HEK293 (cell line): ENCODE measurements at regions not wholly inside any gene's neighbourhood (a gene's known extent, or its start where the extent isn't known, plus 50 kb on each side); places are given as distances from the start of the nearest gene placed in this dataset.

Source experiments
- CTCF ChIA-PET: fragments of 350-600 bp; formaldehyde crosslinking; extraction: SDS; loops from one replicate; lab custom pipeline; 2021; ENCODE audit warnings: antibody characterized with exemption; lab: Yijun Ruan, JAX
- POLR2A ChIA-PET: fragments of 300-600 bp; formaldehyde crosslinking; extraction: SDS; loops from one replicate; lab custom pipeline; 2020; ENCODE audit warnings: antibody characterized with exemption, inconsistent platforms; lab: Yijun Ruan, JAX
- H3K27ac ChIP-seq: fragments of 200-500 bp; sonication (Bioruptor generic); 2 replicates; pipeline ENCODE4 v1.5.1; 2014; ENCODE audit warnings: low read depth, low read length, control low read depth, inconsistent platforms; ENCODE audit errors: extremely low read depth
- H3K36me3 ChIP-seq, 2 experiments: fragments of 200-500 bp in 1 of 2; sonication (Bioruptor generic) in 1 of 2; 1 replicate in 1 of 2; 2 replicates in 1 of 2; pipeline ENCODE4 v1.5.1; 2014 to 2017; ENCODE audit warnings: inconsistent platforms in 2 of 2, low read length in 2 of 2; ENCODE audit not compliant: control insufficient read depth in 2 of 2, insufficient read depth in 1 of 2
- H3K4me1 ChIP-seq: fragments of 200-500 bp; sonication (Bioruptor generic); 2 replicates; pipeline ENCODE4 v1.5.1; 2014; ENCODE audit warnings: mild to moderate bottlenecking, low read length, inconsistent platforms; ENCODE audit not compliant: control insufficient read depth, insufficient read depth
- H3K4me3 ChIP-seq: 2 replicates; pipeline ENCODE4 v1.5.1; 2011; ENCODE audit warnings: low read depth, mild to moderate bottlenecking, control low read depth, low read length, moderate library complexity
- H3K9me3 ChIP-seq: fragments of 200-500 bp; sonication (Bioruptor generic); 2 replicates; pipeline ENCODE4 v1.5.1; 2014; ENCODE audit warnings: low read depth, low read length, inconsistent platforms; ENCODE audit not compliant: control insufficient read depth, insufficient read depth
- HOXC10 ChIP-seq: sonication (generic); formaldehyde crosslinking; IDR thresholded peaks from 2 replicates; pipeline ENCODE4 v1.8.1; 2023; ENCODE audit warnings: mild to moderate bottlenecking, missing genetic modification reagents
- IKZF3 ChIP-seq: fragments of 450-650 bp; IDR thresholded peaks from 2 replicates; pipeline ENCODE4 v1.5.0; 2018; ENCODE audit warnings: missing biosample characterization, mild to moderate bottlenecking, missing genetic modification characterization, moderate library complexity
- KLF1 ChIP-seq: fragments of 450-650 bp; formaldehyde crosslinking; IDR thresholded peaks from 2 replicates; pipeline ENCODE4 v1.5.1; 2016; ENCODE audit warnings: missing biosample characterization, missing genetic modification characterization
- RBAK ChIP-seq: fragments of 450-650 bp; formaldehyde crosslinking; IDR thresholded peaks from 2 replicates; pipeline ENCODE4 v1.5.1; 2016; ENCODE audit warnings: missing biosample characterization, missing genetic modification characterization
- SP2 ChIP-seq: fragments of 450-650 bp; formaldehyde crosslinking; IDR thresholded peaks from 2 replicates; pipeline ENCODE4 v1.5.1; 2016; ENCODE audit warnings: missing biosample characterization, missing genetic modification characterization
- ZBTB1 ChIP-seq: fragments of 450-650 bp; formaldehyde crosslinking; IDR thresholded peaks from 2 replicates; pipeline ENCODE4 v1.5.1; 2016; ENCODE audit warnings: missing biosample characterization, missing genetic modification characterization
- ZBTB10 ChIP-seq: fragments of 450-650 bp; formaldehyde crosslinking; IDR thresholded peaks from 2 replicates; pipeline ENCODE4 v1.5.1; 2016; ENCODE audit warnings: missing biosample characterization, missing genetic modification characterization
- ZBTB17 ChIP-seq: fragments of 450-650 bp; formaldehyde crosslinking; IDR thresholded peaks from 2 replicates; pipeline ENCODE4 v1.5.1; 2016; ENCODE audit warnings: missing biosample characterization, missing genetic modification characterization
- ZNF19 ChIP-seq: fragments of 450-650 bp; formaldehyde crosslinking; IDR thresholded peaks from 2 replicates; pipeline ENCODE4; 2016; ENCODE audit warnings: missing biosample characterization, missing genetic modification characterization, low read depth
- ZNF239 ChIP-seq: fragments of 450-650 bp; formaldehyde crosslinking; IDR thresholded peaks from 2 replicates; pipeline ENCODE4 v1.5.1; 2016; ENCODE audit warnings: missing biosample characterization, missing genetic modification characterization
- ZNF266 ChIP-seq: fragments of 450-650 bp; formaldehyde crosslinking; IDR thresholded peaks from 2 replicates; pipeline ENCODE4 v1.5.1; 2016; ENCODE audit warnings: missing biosample characterization, missing genetic modification characterization, low read depth
- ZNF311 ChIP-seq: fragments of 450-650 bp; formaldehyde crosslinking; IDR thresholded peaks from 2 replicates; pipeline ENCODE4 v1.5.1; 2017; ENCODE audit warnings: missing biosample characterization, missing genetic modification characterization, borderline replicate concordance
- ZNF335 ChIP-seq: fragments of 450-650 bp; formaldehyde crosslinking; conservative IDR thresholded peaks from 2 replicates; pipeline ENCODE4 v1.5.1; 2016; ENCODE audit warnings: missing biosample characterization, missing genetic modification characterization
- ZNF501 ChIP-seq: fragments of 450-650 bp; formaldehyde crosslinking; IDR thresholded peaks from 2 replicates; pipeline ENCODE4 v1.5.1; 2016; ENCODE audit warnings: missing biosample characterization, missing genetic modification characterization
- ZNF530 ChIP-seq: fragments of 450-650 bp; formaldehyde crosslinking; IDR thresholded peaks from 2 replicates; pipeline ENCODE4 v1.5.1; 2016; ENCODE audit warnings: low read depth, missing biosample characterization, missing genetic modification characterization
- ZNF560 ChIP-seq: fragments of 450-650 bp; formaldehyde crosslinking; IDR thresholded peaks from 2 replicates; pipeline ENCODE4 v1.5.1; 2017; ENCODE audit warnings: missing biosample characterization, missing genetic modification characterization, borderline replicate concordance
- ZNF571 ChIP-seq: fragments of 450-650 bp; formaldehyde crosslinking; IDR thresholded peaks from 2 replicates; pipeline ENCODE4 v1.5.0; 2017; ENCODE audit warnings: missing biosample characterization, missing genetic modification characterization
- ZNF585B ChIP-seq: fragments of 450-650 bp; formaldehyde crosslinking; IDR thresholded peaks from 2 replicates; pipeline ENCODE4 v1.5.1; 2016; ENCODE audit warnings: missing biosample characterization, missing genetic modification characterization
- ZNF600 ChIP-seq: fragments of 450-650 bp; formaldehyde crosslinking; IDR thresholded peaks from 2 replicates; pipeline ENCODE4 v1.5.1; 2016; ENCODE audit warnings: missing biosample characterization, missing genetic modification characterization
- ZNF837 ChIP-seq: fragments of 450-650 bp; formaldehyde crosslinking; IDR thresholded peaks from 2 replicates; pipeline ENCODE4 v1.5.1; 2016; ENCODE audit warnings: missing biosample characterization, missing genetic modification characterization
- TF ChIP-seq, protein P1 (sequence below): fragments of 450-650 bp; formaldehyde crosslinking; IDR thresholded peaks from 2 replicates; pipeline ENCODE4 v1.5.1; 2016; ENCODE audit warnings: missing biosample characterization, missing genetic modification characterization, low read depth
- TF ChIP-seq, protein P2 (sequence below): fragments of 450-650 bp; formaldehyde crosslinking; IDR thresholded peaks from 2 replicates; pipeline ENCODE4 v1.5.1; 2016; ENCODE audit warnings: missing biosample characterization, missing genetic modification characterization
- TF ChIP-seq, protein P3 (sequence below): fragments of 450-650 bp; IDR thresholded peaks from 2 replicates; pipeline ENCODE4 v1.5.1; 2018; ENCODE audit warnings: missing biosample characterization, missing genetic modification characterization
- TF ChIP-seq, protein P4 (sequence below): fragments of 450-650 bp; formaldehyde crosslinking; IDR thresholded peaks from 2 replicates; pipeline ENCODE4 v1.5.1; 2016; ENCODE audit warnings: missing biosample characterization, missing genetic modification characterization, low read depth
- TF ChIP-seq, protein P5 (sequence below): fragments of 450-650 bp; formaldehyde crosslinking; IDR thresholded peaks from 2 replicates; pipeline ENCODE4 v1.5.1; 2016; ENCODE audit warnings: missing biosample characterization, missing genetic modification characterization

DNA sequence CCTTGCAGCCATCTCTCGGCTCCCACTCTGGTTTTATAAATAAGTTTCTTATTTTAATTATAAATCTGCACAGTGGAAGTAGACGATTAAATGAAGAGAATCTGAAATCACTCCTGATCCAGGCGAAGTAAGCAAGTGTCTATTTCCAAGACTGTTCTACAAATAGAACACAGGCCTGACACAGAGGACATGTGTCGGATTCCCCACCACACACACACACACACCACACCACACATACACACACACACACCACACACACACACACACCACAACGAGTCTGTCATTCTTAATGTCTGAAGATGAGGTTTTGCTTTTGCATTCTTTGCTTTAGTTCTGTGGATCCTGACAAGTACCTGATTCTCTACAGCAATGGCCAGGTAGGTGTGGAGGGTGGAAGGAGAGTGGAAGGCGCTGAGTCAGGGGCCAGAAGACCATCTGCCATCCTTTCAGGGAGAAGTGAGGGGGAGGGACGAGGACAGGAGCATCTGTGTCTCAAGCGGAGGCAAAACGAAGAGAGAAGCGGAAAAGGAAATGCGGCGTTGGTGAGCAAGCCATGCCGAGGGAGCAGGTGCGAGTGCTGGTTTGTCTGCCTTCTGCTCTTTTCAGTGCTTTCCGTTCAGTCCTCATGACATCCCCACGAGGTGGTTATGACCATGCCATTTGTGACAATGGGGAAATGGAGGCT lies 110.2 kb downstream of the TEX26 start (continued):
- TF ChIP-seq, protein P1, sequence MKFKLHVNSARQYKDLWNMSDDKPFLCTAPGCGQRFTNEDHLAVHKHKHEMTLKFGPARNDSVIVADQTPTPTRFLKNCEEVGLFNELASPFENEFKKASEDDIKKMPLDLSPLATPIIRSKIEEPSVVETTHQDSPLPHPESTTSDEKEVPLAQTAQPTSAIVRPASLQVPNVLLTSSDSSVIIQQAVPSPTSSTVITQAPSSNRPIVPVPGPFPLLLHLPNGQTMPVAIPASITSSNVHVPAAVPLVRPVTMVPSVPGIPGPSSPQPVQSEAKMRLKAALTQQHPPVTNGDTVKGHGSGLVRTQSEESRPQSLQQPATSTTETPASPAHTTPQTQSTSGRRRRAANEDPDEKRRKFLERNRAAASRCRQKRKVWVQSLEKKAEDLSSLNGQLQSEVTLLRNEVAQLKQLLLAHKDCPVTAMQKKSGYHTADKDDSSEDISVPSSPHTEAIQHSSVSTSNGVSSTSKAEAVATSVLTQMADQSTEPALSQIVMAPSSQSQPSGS (tag by site-specific recombination): no peak
- TF ChIP-seq IKZF3 (tag by site-specific recombination) (no peak), ZBTB17 (tag by site-specific recombination) (no peak), ZNF571 (no peak), ZNF239 (tag by site-specific recombination) (no peak), ZNF266 (tag by site-specific recombination) (no peak)

- Histone ChIP-seq H3K27ac (no peak overlapping the region), H3K36me3 (no peaks in the 10 kb centered on the region), H3K4me1 (peaks cover 6% of the 10 kb centered on the region), H3K9me3 (no peaks in the 10 kb centered on the region), H3K4me3 (no peak overlapping the region)
- ChIA-PET POLR2A (no interaction called here), CTCF (interaction anchor here (0.6 to 0.7 kb wide), 2 partner anchors 175 to 575 kb away, joined by 3 read pairs; no protein-coding TSS in a partner anchor)
- TF ChIP-seq, protein P2, sequence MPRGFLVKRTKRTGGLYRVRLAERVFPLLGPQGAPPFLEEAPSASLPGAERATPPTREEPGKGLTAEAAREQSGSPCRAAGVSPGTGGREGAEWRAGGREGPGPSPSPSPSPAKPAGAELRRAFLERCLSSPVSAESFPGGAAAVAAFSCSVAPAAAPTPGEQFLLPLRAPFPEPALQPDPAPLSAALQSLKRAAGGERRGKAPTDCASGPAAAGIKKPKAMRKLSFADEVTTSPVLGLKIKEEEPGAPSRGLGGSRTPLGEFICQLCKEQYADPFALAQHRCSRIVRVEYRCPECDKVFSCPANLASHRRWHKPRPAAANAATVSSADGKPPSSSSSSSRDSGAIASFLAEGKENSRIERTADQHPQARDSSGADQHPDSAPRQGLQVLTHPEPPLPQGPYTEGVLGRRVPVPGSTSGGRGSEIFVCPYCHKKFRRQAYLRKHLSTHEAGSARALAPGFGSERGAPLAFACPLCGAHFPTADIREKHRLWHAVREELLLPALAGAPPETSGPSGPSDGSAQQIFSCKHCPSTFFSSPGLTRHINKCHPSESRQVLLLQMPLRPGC (tag by site-specific recombination): no peak
- no peak for TF ChIP-seq ZNF530 (tag by site-specific recombination)
- no peak for TF ChIP-seq ZNF19
- no peak for TF ChIP-seq ZNF837 (tag by site-specific recombination)
- TF ChIP-seq HOXC10 (CRISPR knock-in tag): no peak
- TF ChIP-seq ZNF585B (tag by site-specific recombination): no peak
- TF ChIP-seq, protein P3, sequence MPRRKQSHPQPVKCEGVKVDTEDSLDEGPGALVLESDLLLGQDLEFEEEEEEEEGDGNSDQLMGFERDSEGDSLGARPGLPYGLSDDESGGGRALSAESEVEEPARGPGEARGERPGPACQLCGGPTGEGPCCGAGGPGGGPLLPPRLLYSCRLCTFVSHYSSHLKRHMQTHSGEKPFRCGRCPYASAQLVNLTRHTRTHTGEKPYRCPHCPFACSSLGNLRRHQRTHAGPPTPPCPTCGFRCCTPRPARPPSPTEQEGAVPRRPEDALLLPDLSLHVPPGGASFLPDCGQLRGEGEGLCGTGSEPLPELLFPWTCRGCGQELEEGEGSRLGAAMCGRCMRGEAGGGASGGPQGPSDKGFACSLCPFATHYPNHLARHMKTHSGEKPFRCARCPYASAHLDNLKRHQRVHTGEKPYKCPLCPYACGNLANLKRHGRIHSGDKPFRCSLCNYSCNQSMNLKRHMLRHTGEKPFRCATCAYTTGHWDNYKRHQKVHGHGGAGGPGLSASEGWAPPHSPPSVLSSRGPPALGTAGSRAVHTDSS (tag by site-specific recombination): no peak
- no peak for TF ChIP-seq SP2 (tag by site-specific recombination)
- TF ChIP-seq ZNF560 (tag by site-specific recombination): no peak
- no peak for TF ChIP-seq ZNF600 (tag by site-specific recombination)
- TF ChIP-seq RBAK (tag by site-specific recombination): no peak
- no peak for TF ChIP-seq KLF1 (tag by site-specific recombination)
- TF ChIP-seq ZNF311 (tag by site-specific recombination): no peak
- no peak for TF ChIP-seq ZBTB10 (tag by site-specific recombination)
- no peak for TF ChIP-seq ZBTB1 (tag by site-specific recombination)
- no peak for TF ChIP-seq ZNF501 (tag by site-specific recombination)
- no peak for TF ChIP-seq ZNF335
- TF ChIP-seq, protein P4, sequence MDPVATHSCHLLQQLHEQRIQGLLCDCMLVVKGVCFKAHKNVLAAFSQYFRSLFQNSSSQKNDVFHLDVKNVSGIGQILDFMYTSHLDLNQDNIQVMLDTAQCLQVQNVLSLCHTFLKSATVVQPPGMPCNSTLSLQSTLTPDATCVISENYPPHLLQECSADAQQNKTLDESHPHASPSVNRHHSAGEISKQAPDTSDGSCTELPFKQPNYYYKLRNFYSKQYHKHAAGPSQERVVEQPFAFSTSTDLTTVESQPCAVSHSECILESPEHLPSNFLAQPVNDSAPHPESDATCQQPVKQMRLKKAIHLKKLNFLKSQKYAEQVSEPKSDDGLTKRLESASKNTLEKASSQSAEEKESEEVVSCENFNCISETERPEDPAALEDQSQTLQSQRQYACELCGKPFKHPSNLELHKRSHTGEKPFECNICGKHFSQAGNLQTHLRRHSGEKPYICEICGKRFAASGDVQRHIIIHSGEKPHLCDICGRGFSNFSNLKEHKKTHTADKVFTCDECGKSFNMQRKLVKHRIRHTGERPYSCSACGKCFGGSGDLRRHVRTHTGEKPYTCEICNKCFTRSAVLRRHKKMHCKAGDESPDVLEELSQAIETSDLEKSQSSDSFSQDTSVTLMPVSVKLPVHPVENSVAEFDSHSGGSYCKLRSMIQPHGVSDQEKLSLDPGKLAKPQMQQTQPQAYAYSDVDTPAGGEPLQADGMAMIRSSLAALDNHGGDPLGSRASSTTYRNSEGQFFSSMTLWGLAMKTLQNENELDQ (tag by site-specific recombination): no peak
- TF ChIP-seq, protein P5, sequence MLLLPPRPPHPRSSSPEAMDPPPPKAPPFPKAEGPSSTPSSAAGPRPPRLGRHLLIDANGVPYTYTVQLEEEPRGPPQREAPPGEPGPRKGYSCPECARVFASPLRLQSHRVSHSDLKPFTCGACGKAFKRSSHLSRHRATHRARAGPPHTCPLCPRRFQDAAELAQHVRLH (tag by site-specific recombination): no peak
Observed at GRCh38 chr13:31042049-31042448, 109.6 kb downstream of the TEX26 start.
